ENCODE measurements at regions not wholly inside any gene's neighbourhood (a gene's known extent, or its start where the extent isn't known, plus 50 kb on each side); places are given as distances from the start of the nearest gene placed in this dataset.

- no peak for DNase-seq
- POLR2A ChIA-PET, result no interaction called here
These were observed 537.5 kb downstream of the ELAVL2 start for GRCh38 chr9:23288545-23288944.

GRCh38 chr9:23290973-23291372 lies 535.1 kb downstream of the ELAVL2 start:
- H3K27ac Mint-ChIP-seq, result no peak overlapping the region
- no peaks in the 10 kb centered on the region for H3K4me1 Mint-ChIP-seq
- POLR2A ChIA-PET, result no interaction called here
- DNase-seq, result no peak
- CTCF ChIA-PET, result no interaction called here
- H3K36me3 Mint-ChIP-seq (ENCODE audit: low read depth), result no peaks in the 10 kb centered on the region
- no peaks in the 10 kb centered on the region for H3K9me3 Mint-ChIP-seq
- H3K27me3 Mint-ChIP-seq, result no peaks in the 10 kb centered on the region
- H3K4me3 Mint-ChIP-seq, result no peak overlapping the region

More at GRCh38 chr9:23288545-23288944, 537.5 kb downstream of the ELAVL2 start:
- H3K9me3 Mint-ChIP-seq, result no peaks in the 10 kb centered on the region
- H3K4me1 Mint-ChIP-seq, result no peaks in the 10 kb centered on the region
- CTCF ChIA-PET, result no interaction called here
- H3K27ac Mint-ChIP-seq, result no peak overlapping the region
- H3K4me3 Mint-ChIP-seq, result no peak overlapping the region
- no peaks in the 10 kb centered on the region for H3K27me3 Mint-ChIP-seq
- H3K36me3 Mint-ChIP-seq (ENCODE audit: low read depth), result no peaks in the 10 kb centered on the region

GRCh38 chr9:23302281-23302680 lies 523.8 kb downstream of the ELAVL2 start:
- CTCF ChIA-PET, result no interaction called here
- H3K27me3 Mint-ChIP-seq, result no peaks in the 10 kb centered on the region
- POLR2A ChIA-PET, result no interaction called here
- no peak for DNase-seq
- H3K9me3 Mint-ChIP-seq, result no peaks in the 10 kb centered on the region
- no peak overlapping the region for H3K27ac Mint-ChIP-seq
- no peaks in the 10 kb centered on the region for H3K4me1 Mint-ChIP-seq
- H3K36me3 Mint-ChIP-seq (ENCODE audit: low read depth), result no peaks in the 10 kb centered on the region
- no peak overlapping the region for H3K4me3 Mint-ChIP-seq

GRCh38 chr9:23306731-23307130 lies 519.3 kb downstream of the ELAVL2 start:
- H3K27ac Mint-ChIP-seq, result no peak overlapping the region
- POLR2A ChIA-PET, result no interaction called here
- no peaks in the 10 kb centered on the region for H3K27me3 Mint-ChIP-seq
- no peaks in the 10 kb centered on the region for H3K4me1 Mint-ChIP-seq
- no peak overlapping the region for H3K4me3 Mint-ChIP-seq
- CTCF ChIA-PET, result no interaction called here
- no peak for DNase-seq
- no peaks in the 10 kb centered on the region for H3K9me3 Mint-ChIP-seq
- no peaks in the 10 kb centered on the region for H3K36me3 Mint-ChIP-seq (ENCODE audit: low read depth)

GRCh38 chr9:23307731-23308513 lies 518.1 kb downstream of the ELAVL2 start:
- DNase-seq, result no peak
- no peaks in the 10 kb centered on the region for H3K4me1 Mint-ChIP-seq
- CTCF ChIA-PET, result no interaction called here
- no peaks in the 10 kb centered on the region for H3K36me3 Mint-ChIP-seq (ENCODE audit: low read depth)
- H3K4me3 Mint-ChIP-seq, result no peak overlapping the region
- H3K27me3 Mint-ChIP-seq, result no peaks in the 10 kb centered on the region
- H3K9me3 Mint-ChIP-seq, result no peaks in the 10 kb centered on the region
- POLR2A ChIA-PET, result no interaction called here
- H3K27ac Mint-ChIP-seq, result no peak overlapping the region

- H3K36me3 Mint-ChIP-seq (ENCODE audit: low read depth), result no peaks in the 10 kb centered on the region
- no peak overlapping the region for H3K4me3 Mint-ChIP-seq
- DNase-seq, result no peak
- ChIA-PET CTCF (no interaction called here), POLR2A (no interaction called here)
- no peaks in the 10 kb centered on the region for H3K27me3 Mint-ChIP-seq
- H3K4me1 Mint-ChIP-seq, result no peaks in the 10 kb centered on the region
- H3K9me3 Mint-ChIP-seq, result no peaks in the 10 kb centered on the region
- no peak overlapping the region for H3K27ac Mint-ChIP-seq
These were observed 516.2 kb downstream of the ELAVL2 start for GRCh38 chr9:23309800-23310199.

GRCh38 chr9:23314247-23314646 lies 511.8 kb downstream of the ELAVL2 start:
- Mint-ChIP-seq H3K9me3 (peaks cover 4% of the 10 kb centered on the region), H3K36me3 (ENCODE audit: low read depth) (no peaks in the 10 kb centered on the region), H3K4me3 (no peak overlapping the region), H3K4me1 (no peaks in the 10 kb centered on the region), H3K27ac (no peak overlapping the region), H3K27me3 (no peaks in the 10 kb centered on the region)
- no peak for DNase-seq
- ChIA-PET CTCF (interaction anchor here (0.6 kb wide), 1 partner anchor 1788 kb away, joined by 3 read pairs; no protein-coding TSS in a partner anchor), POLR2A (no interaction called here)

- H3K27ac Mint-ChIP-seq, result no peak overlapping the region
- H3K36me3 Mint-ChIP-seq (ENCODE audit: low read depth), result no peaks in the 10 kb centered on the region
- H3K4me3 Mint-ChIP-seq, result no peak overlapping the region
These were observed 506.9 kb downstream of the ELAVL2 start for GRCh38 chr9:23319092-23319491.

GRCh38 chr9:23321049-23321448 lies 505.0 kb downstream of the ELAVL2 start:
- no peak overlapping the region for H3K4me3 Mint-ChIP-seq
- H3K9me3 Mint-ChIP-seq, result peaks cover 7% of the 10 kb centered on the region
- no peaks in the 10 kb centered on the region for H3K4me1 Mint-ChIP-seq
- CTCF ChIA-PET, result no interaction called here
- no peaks in the 10 kb centered on the region for H3K27me3 Mint-ChIP-seq
- no peak for DNase-seq
- no peaks in the 10 kb centered on the region for H3K36me3 Mint-ChIP-seq (ENCODE audit: low read depth)
- POLR2A ChIA-PET, result no interaction called here
- no peak overlapping the region for H3K27ac Mint-ChIP-seq

More at GRCh38 chr9:23319092-23319491, 506.9 kb downstream of the ELAVL2 start:
- ChIA-PET CTCF (interaction anchor here (0.6 kb wide), 1 partner anchor 13 kb away, joined by 3 read pairs; no protein-coding TSS in a partner anchor), POLR2A (no interaction called here)
- Mint-ChIP-seq H3K27me3 (no peaks in the 10 kb centered on the region), H3K4me1 (no peaks in the 10 kb centered on the region), H3K9me3 (peaks cover 6% of the 10 kb centered on the region)
- no peak for DNase-seq

GRCh38 chr9:23322392-23322791 lies 503.6 kb downstream of the ELAVL2 start:
- Mint-ChIP-seq H3K9me3 (peaks cover 9% of the 10 kb centered on the region), H3K36me3 (ENCODE audit: low read depth) (no peaks in the 10 kb centered on the region), H3K27ac (no peak overlapping the region), H3K4me1 (no peaks in the 10 kb centered on the region), H3K27me3 (no peaks in the 10 kb centered on the region), H3K4me3 (no peak overlapping the region)
- CTCF ChIA-PET, result no interaction called here
- no peak for DNase-seq
- POLR2A ChIA-PET, result no interaction called here

GRCh38 chr9:23324511-23324910 lies 501.5 kb downstream of the ELAVL2 start:
- ChIA-PET CTCF (no interaction called here), POLR2A (no interaction called here)
- no peak overlapping the region for H3K4me3 Mint-ChIP-seq
- no peak for DNase-seq
- H3K27ac Mint-ChIP-seq, result no peak overlapping the region
- no peaks in the 10 kb centered on the region for H3K27me3 Mint-ChIP-seq
- H3K4me1 Mint-ChIP-seq, result no peaks in the 10 kb centered on the region
- H3K36me3 Mint-ChIP-seq (ENCODE audit: low read depth), result no peaks in the 10 kb centered on the region
- peaks cover 11% of the 10 kb centered on the region for H3K9me3 Mint-ChIP-seq

GRCh38 chr9:23326597-23326996 lies 499.4 kb downstream of the ELAVL2 start:
- Mint-ChIP-seq H3K9me3 (peaks cover 12% of the 10 kb centered on the region), H3K4me1 (no peaks in the 10 kb centered on the region), H3K4me3 (no peak overlapping the region), H3K36me3 (ENCODE audit: low read depth) (no peaks in the 10 kb centered on the region), H3K27me3 (no peaks in the 10 kb centered on the region), H3K27ac (no peak overlapping the region)
- ChIA-PET POLR2A (no interaction called here), CTCF (no interaction called here)
- no peak for DNase-seq

GRCh38 chr9:23341346-23341745 lies 484.7 kb downstream of the ELAVL2 start:
- Mint-ChIP-seq H3K27ac (no peak overlapping the region), H3K9me3 (peaks cover 3% of the 10 kb centered on the region), H3K4me1 (no peaks in the 10 kb centered on the region), H3K27me3 (no peaks in the 10 kb centered on the region), H3K36me3 (ENCODE audit: low read depth) (no peaks in the 10 kb centered on the region), H3K4me3 (no peak overlapping the region)
- ChIA-PET POLR2A (no interaction called here), CTCF (no interaction called here)
- no peak for DNase-seq

- peaks cover 3% of the 10 kb centered on the region for H3K9me3 Mint-ChIP-seq
- POLR2A ChIA-PET, result no interaction called here
- no peak for DNase-seq
- no peaks in the 10 kb centered on the region for H3K4me1 Mint-ChIP-seq
- H3K27ac Mint-ChIP-seq, result no peak overlapping the region
- no peak overlapping the region for H3K4me3 Mint-ChIP-seq
- CTCF ChIA-PET, result no interaction called here
- no peaks in the 10 kb centered on the region for H3K36me3 Mint-ChIP-seq (ENCODE audit: low read depth)
- H3K27me3 Mint-ChIP-seq, result no peaks in the 10 kb centered on the region
These were observed 483.7 kb downstream of the ELAVL2 start for GRCh38 chr9:23342291-23342690.
